ENCODE measurements at regions not wholly inside any gene's neighbourhood (a gene's known extent, or its start where the extent isn't known, plus 50 kb on each side); places are given as distances from the start of the nearest gene placed in this dataset.

DNA sequence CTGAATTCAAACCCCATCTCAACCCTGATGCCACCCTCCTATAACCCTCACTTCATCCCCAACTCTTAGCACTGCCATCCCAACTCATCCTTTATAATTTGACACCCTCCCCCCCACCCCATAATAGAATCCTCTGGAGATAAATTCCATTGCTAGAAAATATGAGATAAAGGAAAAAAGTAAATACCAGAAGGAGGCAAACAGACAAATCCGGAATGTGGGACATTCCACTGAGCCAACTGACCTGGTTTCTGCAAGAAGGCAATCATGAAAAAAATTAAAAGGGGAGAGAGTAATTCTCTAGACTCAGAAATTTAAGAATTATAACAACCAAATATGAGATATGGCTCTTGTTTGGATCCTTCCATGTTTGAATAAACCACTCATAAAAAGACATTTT, 132.4 kb downstream of the CYP26B1 start:
- H3K4me3 ChIP-seq (IDR thresholded peaks at IDR 0.05; ENCODE audit: insufficient read depth, low read depth, low read length), result no peak overlapping the region
- no peak overlapping the region for H3K4me2 ChIP-seq
- no peaks in the 10 kb centered on the region for H4K20me1 ChIP-seq (ENCODE audit: insufficient read depth)
- H3K27ac ChIP-seq, result no peak overlapping the region
- no peaks in the 10 kb centered on the region for H3K4me1 ChIP-seq (ENCODE audit: low read depth, poor library complexity, severe bottlenecking)
- H3K36me3 ChIP-seq (ENCODE audit: insufficient read depth), result no peaks in the 10 kb centered on the region
- no peak overlapping the region for H3K9ac ChIP-seq
- TF ChIP-seq, protein P1, sequence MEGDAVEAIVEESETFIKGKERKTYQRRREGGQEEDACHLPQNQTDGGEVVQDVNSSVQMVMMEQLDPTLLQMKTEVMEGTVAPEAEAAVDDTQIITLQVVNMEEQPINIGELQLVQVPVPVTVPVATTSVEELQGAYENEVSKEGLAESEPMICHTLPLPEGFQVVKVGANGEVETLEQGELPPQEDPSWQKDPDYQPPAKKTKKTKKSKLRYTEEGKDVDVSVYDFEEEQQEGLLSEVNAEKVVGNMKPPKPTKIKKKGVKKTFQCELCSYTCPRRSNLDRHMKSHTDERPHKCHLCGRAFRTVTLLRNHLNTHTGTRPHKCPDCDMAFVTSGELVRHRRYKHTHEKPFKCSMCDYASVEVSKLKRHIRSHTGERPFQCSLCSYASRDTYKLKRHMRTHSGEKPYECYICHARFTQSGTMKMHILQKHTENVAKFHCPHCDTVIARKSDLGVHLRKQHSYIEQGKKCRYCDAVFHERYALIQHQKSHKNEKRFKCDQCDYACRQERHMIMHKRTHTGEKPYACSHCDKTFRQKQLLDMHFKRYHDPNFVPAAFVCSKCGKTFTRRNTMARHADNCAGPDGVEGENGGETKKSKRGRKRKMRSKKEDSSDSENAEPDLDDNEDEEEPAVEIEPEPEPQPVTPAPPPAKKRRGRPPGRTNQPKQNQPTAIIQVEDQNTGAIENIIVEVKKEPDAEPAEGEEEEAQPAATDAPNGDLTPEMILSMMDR (conservative IDR thresholded peaks at IDR 0.05; ENCODE audit: low read depth, low read length), result no peak
- no peaks in the 10 kb centered on the region for H3K79me2 ChIP-seq (ENCODE audit: insufficient read depth, low read depth)
- H2AFZ ChIP-seq (ENCODE audit: low read depth), result no peak overlapping the region
- no peaks in the 10 kb centered on the region for H3K27me3 ChIP-seq (ENCODE audit: insufficient read depth, low read depth)

DNA sequence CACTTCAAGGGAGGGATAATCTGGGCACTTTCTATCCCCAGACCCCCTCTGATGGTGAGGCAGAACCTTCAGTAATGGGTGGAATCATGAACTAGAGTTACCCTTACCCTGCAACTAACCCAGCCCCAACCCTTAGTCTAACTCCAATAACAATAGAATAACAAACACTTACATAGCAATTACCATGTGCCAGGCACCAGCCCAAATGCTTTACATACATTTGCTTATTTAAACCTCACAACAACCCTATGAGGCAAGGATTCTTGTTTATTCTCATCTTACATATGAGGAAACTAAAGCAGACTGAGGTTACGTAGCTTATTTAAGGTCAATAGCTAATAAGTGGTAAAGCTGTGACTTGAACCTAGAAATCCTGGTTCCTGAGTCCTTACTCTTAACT, 132.8 kb downstream of the CYP26B1 start:
- Histone ChIP-seq H3K27ac (no peak overlapping the region), H3K4me3 (IDR thresholded peaks at IDR 0.05; ENCODE audit: insufficient read depth, low read depth, low read length) (no peak overlapping the region), H3K9ac (no peak overlapping the region), H3K4me2 (no peak overlapping the region), H3K79me2 (ENCODE audit: insufficient read depth, low read depth) (no peaks in the 10 kb centered on the region), H3K27me3 (ENCODE audit: insufficient read depth, low read depth) (no peaks in the 10 kb centered on the region), H3K36me3 (ENCODE audit: insufficient read depth) (no peaks in the 10 kb centered on the region), H4K20me1 (ENCODE audit: insufficient read depth) (no peaks in the 10 kb centered on the region), H2AFZ (ENCODE audit: low read depth) (no peak overlapping the region), H3K4me1 (ENCODE audit: low read depth, poor library complexity, severe bottlenecking) (no peaks in the 10 kb centered on the region)
- TF ChIP-seq, protein P1 (conservative IDR thresholded peaks at IDR 0.05; ENCODE audit: low read depth, low read length), result no peak

DNA sequence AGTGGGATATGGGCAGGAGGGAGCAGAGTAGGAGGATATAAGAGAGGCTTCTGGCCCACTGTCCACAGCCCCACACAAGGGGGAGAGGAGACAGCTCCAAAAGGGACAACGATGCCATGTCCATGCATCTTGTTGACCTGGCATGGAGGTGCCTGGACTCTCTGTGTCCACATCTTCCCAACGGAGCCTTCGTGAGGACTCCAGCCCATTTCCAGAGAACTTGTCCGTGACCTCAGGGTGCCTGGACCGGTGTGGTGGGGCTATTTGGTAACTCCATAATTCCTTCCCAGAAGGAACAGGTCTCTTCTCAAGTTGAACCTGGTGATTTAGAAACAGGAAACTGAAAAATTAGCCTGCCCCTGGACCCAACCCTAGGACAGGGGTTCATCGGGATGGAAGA, 133.9 kb downstream of the CYP26B1 start:
- Histone ChIP-seq H3K79me2 (ENCODE audit: insufficient read depth, low read depth) (no peaks in the 10 kb centered on the region), H3K27me3 (ENCODE audit: insufficient read depth, low read depth) (no peaks in the 10 kb centered on the region), H2AFZ (ENCODE audit: low read depth) (no peak overlapping the region), H3K4me1 (ENCODE audit: low read depth, poor library complexity, severe bottlenecking) (no peaks in the 10 kb centered on the region), H3K36me3 (ENCODE audit: insufficient read depth) (no peaks in the 10 kb centered on the region), H4K20me1 (ENCODE audit: insufficient read depth) (no peaks in the 10 kb centered on the region), H3K9ac (no peak overlapping the region), H3K27ac (no peak overlapping the region), H3K4me2 (no peak overlapping the region), H3K4me3 (IDR thresholded peaks at IDR 0.05; ENCODE audit: insufficient read depth, low read depth, low read length) (no peak overlapping the region)
- TF ChIP-seq, protein P1 (conservative IDR thresholded peaks at IDR 0.05; ENCODE audit: low read depth, low read length), result no peak

DNA sequence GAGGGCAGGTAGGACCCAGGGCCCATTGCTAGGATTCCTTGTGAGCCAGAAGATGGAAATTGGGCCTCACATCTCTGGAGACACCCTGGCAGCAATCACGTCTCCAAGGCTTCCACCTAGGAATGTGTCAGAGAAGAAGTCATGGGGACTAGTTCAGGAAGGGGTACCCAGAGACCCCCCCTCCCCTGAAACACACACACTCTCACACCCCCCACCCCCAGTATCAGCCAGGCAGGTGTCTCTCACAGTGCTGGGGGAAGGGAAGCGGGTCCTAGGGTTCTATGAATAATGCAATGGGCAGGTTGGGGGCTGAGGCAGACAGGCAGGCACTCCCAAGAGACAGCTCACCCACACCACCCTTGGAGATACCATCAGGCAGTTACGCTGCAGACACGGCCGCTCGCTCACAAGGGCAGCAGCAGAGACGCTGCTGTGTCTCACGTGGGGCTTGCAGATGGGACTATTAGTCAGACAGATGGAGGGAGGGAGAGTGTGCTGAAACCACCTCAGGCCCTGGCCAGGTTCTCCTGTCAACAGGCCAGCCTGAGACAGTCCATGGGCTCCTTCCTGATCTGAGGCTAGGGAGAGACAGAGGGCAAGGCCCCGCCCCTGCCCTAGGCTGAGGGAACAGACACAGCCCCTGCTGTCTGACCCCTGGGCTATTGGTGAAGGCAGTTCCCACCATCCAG, 134.6 kb downstream of the CYP26B1 start:
- Histone ChIP-seq H3K79me2 (ENCODE audit: insufficient read depth, low read depth) (no peaks in the 10 kb centered on the region), H3K36me3 (ENCODE audit: insufficient read depth) (no peaks in the 10 kb centered on the region), H3K4me3 (IDR thresholded peaks at IDR 0.05; ENCODE audit: insufficient read depth, low read depth, low read length) (no peak overlapping the region), H2AFZ (ENCODE audit: low read depth) (no peak overlapping the region), H3K4me2 (no peak overlapping the region), H3K9ac (no peak overlapping the region), H3K4me1 (ENCODE audit: low read depth, poor library complexity, severe bottlenecking) (no peaks in the 10 kb centered on the region), H4K20me1 (ENCODE audit: insufficient read depth) (no peaks in the 10 kb centered on the region), H3K27ac (no peak overlapping the region), H3K27me3 (ENCODE audit: insufficient read depth, low read depth) (no peaks in the 10 kb centered on the region)
- TF ChIP-seq, protein P1 (conservative IDR thresholded peaks at IDR 0.05; ENCODE audit: low read depth, low read length), result no peak
